Hematopoietic multipotent progenitor cell treated with erythropoietin and hydrocortisone succinate and interleukin-3 and kit ligand, for 15 days (in vitro differentiated cells): ENCODE measurements at regions not wholly inside any gene's neighbourhood (a gene's known extent, or its start where the extent isn't known, plus 50 kb on each side); places are given as distances from the start of the nearest gene placed in this dataset.

Experiments
- DNase-seq: peaks from one replicate; pipeline ENCODE4 v3.0.0-alpha.2; 2015; ENCODE audit warnings: low spot score

DNA sequence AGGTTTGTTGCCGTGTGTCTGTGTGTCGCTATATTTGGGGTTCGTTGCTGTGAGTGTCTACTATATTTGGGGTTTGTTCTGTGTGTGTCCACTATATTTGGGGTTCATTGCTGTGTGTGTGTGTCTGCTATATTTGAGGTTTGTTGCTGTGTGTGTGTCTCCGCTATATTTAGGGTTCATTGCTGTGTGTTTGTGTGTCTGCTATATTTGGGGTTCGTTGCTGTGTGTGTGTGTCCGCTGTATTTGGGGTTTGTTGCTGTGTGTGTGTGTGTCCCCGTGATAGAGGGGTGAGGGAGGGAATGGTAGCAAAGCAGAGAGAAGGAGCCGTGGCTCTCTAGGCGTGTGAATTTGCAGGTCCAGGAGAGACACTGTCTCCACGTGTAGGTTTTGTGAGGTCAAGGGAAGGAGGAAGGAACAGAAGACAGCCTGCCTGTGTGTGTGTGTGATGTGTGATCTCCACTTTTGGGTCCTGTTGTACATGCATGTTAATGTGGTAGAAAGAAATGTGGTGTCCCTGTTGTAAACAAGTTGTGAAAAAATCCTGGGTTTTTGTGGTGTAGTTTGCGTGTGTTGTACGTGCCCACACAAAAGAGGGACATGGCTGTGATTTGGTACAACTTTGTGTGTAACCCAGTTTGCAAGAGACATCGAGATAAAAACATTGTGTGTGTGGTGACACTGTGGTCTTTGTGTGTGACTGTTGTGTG, 56.3 kb upstream of the ECE1 start:
- DNase-seq, result no peak

DNA sequence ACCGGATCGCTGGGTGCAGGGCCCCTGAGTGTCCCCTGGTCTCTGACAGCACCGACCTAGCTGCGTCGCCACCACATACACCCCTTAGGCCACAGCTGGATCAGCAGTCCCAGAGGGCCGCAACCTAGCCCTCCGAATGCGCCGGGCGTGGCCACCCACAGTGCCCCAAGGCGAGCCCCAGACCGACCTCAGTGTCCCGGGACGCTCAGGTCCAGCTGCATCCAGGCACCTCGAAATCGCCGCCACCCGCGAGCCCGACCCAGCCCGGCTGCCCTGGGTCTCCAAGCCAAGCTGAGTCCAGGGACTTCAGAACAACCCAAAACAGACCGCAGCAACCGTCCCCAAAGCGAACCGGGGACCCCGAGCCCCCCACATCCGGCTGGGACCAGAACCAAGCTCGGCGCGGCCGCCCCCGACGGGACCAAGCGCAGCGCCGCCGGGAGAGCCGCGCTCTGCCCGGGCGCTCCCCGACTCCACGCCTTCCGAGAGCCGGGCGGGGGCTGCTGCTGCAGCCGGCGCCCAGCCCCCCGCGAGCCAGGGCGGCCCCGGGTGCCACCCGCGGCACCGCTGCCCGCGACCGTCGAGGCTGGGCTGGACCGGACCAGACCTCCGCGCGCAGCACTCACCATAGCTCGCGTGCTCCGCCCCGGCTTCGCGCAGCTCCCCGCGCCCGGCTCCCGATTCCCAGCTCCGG, 54.6 kb upstream of the ECE1 start:
- DNase-seq, result no peak

DNA sequence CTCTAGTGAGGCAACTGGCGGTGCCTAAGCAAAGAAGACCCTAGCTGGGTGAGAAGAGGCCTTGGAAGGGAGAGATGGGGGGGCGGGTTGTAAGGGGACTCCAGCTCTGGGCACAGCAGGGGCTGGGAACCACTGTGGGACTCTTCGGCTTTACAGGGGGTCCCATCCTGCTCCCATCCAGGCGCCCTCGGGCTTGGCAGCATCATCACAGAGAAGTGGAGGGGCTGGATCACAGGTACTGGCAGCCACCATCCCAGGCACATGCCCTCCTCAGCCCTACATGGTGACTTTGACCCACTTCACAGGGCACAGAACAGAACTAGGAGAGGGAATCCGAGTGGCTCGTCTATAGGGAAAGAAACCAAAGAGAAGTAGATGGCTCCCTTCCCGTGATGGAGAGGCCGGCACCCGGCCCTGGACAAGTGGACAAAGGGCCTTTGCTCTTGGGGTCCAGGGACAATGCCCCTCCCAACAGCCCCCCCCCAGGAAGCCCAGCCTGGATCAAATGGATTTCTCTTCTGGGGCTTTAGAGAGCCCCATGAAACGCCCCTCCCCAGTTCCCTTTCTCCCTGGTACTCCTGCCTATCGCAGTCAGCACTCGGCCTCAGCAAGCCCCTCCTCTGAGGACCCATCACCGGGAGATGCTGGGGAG, 54.0 kb upstream of the ECE1 start:
- no peak for DNase-seq

DNA sequence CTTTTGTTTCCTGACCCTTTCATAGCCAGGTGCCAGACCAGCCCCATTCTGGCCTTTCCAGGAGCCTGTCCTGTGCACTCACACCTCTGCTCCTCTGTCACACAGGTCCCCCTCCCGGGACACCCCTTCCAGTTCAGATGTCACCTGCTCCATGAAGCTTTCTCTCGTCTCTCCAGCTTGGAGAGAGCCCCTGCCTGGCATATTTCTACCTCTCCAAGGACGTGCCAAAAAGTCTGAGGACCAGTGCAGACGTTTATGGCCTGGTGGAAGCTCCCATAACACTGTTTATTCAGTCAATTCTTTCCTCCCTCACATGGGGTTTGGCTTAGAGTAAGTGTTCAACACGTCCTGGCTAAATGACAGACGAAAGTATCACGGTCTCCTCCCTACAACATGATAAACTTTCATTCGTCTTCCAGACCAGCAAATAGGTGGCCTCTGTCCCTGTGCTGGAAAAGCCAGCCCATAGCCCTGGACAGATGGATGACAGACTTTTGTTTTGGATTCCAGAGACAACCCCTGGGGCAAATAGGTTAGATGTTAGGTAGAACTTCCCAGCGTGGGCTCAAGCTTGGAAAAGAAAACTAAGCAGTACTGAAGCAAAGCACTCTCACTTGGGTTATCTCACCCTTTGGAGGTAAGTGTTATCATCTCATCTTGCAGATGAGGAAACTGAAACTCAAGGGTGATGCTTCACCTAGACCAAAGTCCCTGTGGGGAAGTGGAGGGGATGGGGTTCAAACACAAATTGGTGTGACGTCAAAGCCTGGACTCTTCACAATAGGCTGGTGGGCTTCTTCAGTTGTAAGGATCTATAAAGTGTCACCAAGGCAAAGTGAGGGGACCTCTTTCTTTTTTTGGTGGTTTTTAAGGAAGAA, 52.9 kb upstream of the ECE1 start:
- DNase-seq, result no peak

DNA sequence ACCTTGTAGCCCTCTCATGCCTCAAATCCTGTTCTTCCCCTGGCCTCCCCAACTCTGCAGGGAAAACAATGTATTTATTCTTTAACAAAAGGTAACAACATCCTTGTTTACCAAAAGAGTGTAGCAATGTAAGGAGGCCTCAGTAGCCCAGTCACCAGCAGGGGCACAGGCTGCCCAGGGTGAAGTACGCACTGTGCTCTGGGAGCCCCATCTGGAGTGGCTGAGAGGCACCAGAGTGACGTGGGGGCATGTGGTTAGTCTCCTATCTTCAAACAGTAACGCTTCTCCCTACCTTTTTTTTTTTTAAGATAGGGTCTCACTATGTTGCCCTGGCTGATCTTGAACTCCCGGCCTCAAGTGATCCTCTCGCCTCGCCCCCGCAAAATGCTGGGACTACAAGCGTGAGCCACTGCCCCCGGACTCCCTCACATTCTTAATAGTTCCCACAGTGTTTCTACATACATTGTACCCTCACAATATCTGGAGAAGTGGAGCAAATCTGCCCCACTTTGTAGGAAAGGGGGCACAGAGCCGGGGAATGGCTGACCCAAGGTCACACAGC, 51.3 kb upstream of the ECE1 start:
- DNase-seq, result no peak

DNA sequence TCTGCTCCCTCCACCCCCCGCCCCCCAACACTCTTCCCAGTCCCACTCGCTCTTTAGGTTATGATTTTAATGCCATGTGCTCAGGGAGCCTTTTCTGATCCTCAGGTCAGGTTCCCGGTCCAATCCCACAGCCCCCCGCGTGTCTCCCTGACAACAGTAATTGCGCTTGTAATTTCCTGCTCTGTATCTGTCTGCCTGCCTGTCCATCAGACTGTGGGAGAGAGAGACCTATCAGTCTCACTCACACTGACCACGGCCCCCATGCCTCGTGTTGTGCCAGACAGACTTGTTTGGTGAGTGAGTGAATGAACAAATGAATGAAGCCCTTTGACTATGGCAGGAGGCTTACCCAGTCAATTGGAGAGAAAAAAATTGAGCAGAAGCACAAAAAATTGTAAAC, 50.8 kb upstream of the ECE1 start:
- no peak for DNase-seq

DNA sequence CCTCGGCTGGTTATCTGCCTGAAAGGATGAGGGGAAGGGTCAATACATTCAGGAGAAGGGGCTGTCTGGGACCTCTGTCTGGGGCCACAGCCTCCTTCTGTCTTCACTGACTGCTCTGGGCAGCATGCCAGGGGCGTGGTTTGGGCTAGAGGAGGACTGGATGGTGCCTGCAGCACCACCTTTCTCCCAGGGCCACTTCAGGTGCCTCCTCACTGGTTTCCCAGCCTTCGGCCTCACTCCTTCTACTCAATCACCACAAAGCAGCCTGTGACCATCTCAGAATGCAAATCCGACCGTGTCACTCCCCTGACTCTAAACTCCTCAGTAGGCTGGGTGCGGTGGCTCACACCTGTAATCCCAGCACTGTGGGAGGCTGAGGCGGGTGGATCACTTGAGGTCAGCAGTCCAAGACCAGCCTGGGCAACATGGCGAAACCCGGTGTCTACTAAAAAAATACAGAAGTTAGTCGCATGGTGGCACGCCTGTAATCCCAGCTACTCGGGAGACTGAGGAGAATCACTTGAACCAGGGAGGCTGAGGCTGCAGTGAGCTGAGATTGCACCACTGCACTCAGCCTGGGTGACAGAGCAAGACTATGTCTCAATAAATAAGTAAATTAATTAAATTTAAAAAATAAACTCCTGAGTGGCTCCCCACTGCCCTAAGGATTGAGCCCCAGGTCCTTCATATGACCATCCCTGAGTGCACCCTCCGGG, 50.1 kb upstream of the ECE1 start:
- DNase-seq, result peak; percentile 76
